ENCODE measurements at regions not wholly inside any gene's neighbourhood (a gene's known extent, or its start where the extent isn't known, plus 50 kb on each side); places are given as distances from the start of the nearest gene placed in this dataset.

DNA sequence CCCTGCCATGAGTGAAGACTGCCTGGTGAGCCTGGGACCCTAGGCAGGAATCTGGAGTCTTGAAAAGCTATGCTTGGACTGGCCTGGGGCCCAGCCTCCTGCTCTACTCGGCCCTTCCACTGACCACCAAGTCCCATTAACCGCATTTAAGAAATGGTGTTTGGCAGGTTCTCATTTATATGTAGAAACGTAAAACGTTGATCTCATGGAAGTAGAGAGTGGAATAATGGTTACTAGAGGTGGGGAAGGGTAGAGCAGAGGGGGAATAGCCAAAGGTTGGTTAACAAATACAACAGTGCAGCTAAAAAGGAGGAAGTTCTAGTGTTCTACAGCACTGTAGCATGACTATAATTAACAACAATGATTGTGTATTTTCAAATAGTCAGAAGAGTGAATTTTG, 72.9 kb upstream of the EED start:
- H3K4ac ChIP-seq (replicated peaks; ENCODE audit: insufficient read length, low read depth, low read length), result no peak overlapping the region
- ChIA-PET POLR2A (ENCODE audit: partially characterized antibody) (no interaction called here), CTCF (ENCODE audit: partially characterized antibody) (interaction anchor here (0.6 to 1.3 kb wide), 2 partner anchors 29 to 36 kb away, joined by 3 read pairs; no protein-coding TSS in a partner anchor)
- H3K79me1 ChIP-seq (ENCODE audit: low read depth, low read length), result no peaks in the 10 kb centered on the region
- no peak overlapping the region for H2BK5ac ChIP-seq (ENCODE audit: low read depth, low read length)
- H4K8ac ChIP-seq (ENCODE audit: extremely low read depth, insufficient read depth, low read length), result no peak overlapping the region
- H3K18ac ChIP-seq (ENCODE audit: extremely low read depth, low read length), result no peak overlapping the region
- no peak overlapping the region for H3K27ac ChIP-seq (ENCODE audit: low read depth, low read length)
- H3K23me2 ChIP-seq (ENCODE audit: low read depth, low read length), result no peaks in the 10 kb centered on the region
- WGBS, 2 experiments (ENCODE audit: extremely low coverage in 1 of 2, insufficient coverage in 1 of 2, insufficient read length in 1 of 2, insufficient replicate concordance in 2 of 2, low coverage in 1 of 2, low lambda C conversion rate in 2 of 2, missing lambda C conversion rate in 1 of 2), result 82% methylated on average over 4 of the region's 4 CpGs; no CpG with 5 or more reads in 1 of the 2 experiments
- H3K4me1 ChIP-seq (replicated peaks in 1 of 4; ENCODE audit: control insufficient read depth in 3 of 4, insufficient read depth in 4 of 4, low read length in 3 of 4), result no peaks in the 10 kb centered on the region
- H2BK15ac ChIP-seq (ENCODE audit: low read length), result no peak overlapping the region
- no peaks in the 10 kb centered on the region for H3K27me3 ChIP-seq (replicated peaks in 1 of 4; ENCODE audit: control insufficient read depth in 3 of 4, extremely low read depth in 1 of 4, insufficient read depth in 3 of 4, low read length in 3 of 4)
- DNase-seq (ENCODE audit: low read depth in 1 of 2, low spot score in 2 of 2) (no peak), FAIRE-seq (no peak)
- no peak overlapping the region for H2AK5ac ChIP-seq (ENCODE audit: low read depth, low read length)
- H3K79me2 ChIP-seq (ENCODE audit: control insufficient read depth in 1 of 2, insufficient read depth in 2 of 2, low read length in 2 of 2), result no peaks in the 10 kb centered on the region
- no peak overlapping the region for H3K4me2 ChIP-seq (ENCODE audit: insufficient read depth in 1 of 2, low read depth in 2 of 2, low read length in 2 of 2)
- no peak overlapping the region for H4K5ac ChIP-seq (ENCODE audit: insufficient read length, low read depth, low read length)
- H3K4me3 ChIP-seq (ENCODE audit: extremely low read depth in 1 of 4, insufficient read depth in 2 of 4, low read depth in 3 of 4, low read length in 4 of 4), result no peak overlapping the region
- no peak overlapping the region for H2AFZ ChIP-seq (ENCODE audit: low read length)
- H4K20me1 ChIP-seq (replicated peaks in 1 of 2; ENCODE audit: control insufficient read depth in 1 of 2, insufficient read depth in 2 of 2, low read length in 2 of 2), result no peaks in the 10 kb centered on the region
- TF ChIP-seq GABPA (IDR thresholded peaks at IDR 0.05; ENCODE audit: borderline replicate concordance, insufficient read depth, low read length) (no peak), ASH2L (IDR thresholded peaks at IDR 0.05; ENCODE audit: low read length) (no peak), RFX5 (IDR thresholded peaks at IDR 0.05; ENCODE audit: borderline replicate concordance, low read depth, low read length) (no peak)
- H3K36me3 ChIP-seq (ENCODE audit: control insufficient read depth in 2 of 4, insufficient read depth in 4 of 4, low read length in 3 of 4), result no peaks in the 10 kb centered on the region
- H3K9ac ChIP-seq (replicated peaks in 1 of 4; ENCODE audit: extremely low read depth in 1 of 4, low read depth in 3 of 4, low read length in 3 of 4), result no peak overlapping the region
- no peak overlapping the region for H2BK20ac ChIP-seq (ENCODE audit: low read length)
- H3K9me3 ChIP-seq (ENCODE audit: insufficient read depth in 2 of 2, low read depth in 1 of 2, low read length in 1 of 2), result no peaks in the 10 kb centered on the region
- H3K14ac ChIP-seq (ENCODE audit: insufficient read length), result no peak overlapping the region
- H2BK120ac ChIP-seq (replicated peaks; ENCODE audit: low read depth, low read length), result no peak overlapping the region
- H2BK12ac ChIP-seq (ENCODE audit: low read depth, low read length), result no peak overlapping the region
- H3K23ac ChIP-seq (ENCODE audit: insufficient read length), result no peak overlapping the region
- H4K91ac ChIP-seq (replicated peaks; ENCODE audit: insufficient read length, low read length), result no peak overlapping the region
- no peak overlapping the region for H3K56ac ChIP-seq (replicated peaks; ENCODE audit: insufficient read length, low read depth, low read length)
